ENCODE measurements at regions not wholly inside any gene's neighbourhood (a gene's known extent, or its start where the extent isn't known, plus 50 kb on each side); places are given as distances from the start of the nearest gene placed in this dataset.

DNA sequence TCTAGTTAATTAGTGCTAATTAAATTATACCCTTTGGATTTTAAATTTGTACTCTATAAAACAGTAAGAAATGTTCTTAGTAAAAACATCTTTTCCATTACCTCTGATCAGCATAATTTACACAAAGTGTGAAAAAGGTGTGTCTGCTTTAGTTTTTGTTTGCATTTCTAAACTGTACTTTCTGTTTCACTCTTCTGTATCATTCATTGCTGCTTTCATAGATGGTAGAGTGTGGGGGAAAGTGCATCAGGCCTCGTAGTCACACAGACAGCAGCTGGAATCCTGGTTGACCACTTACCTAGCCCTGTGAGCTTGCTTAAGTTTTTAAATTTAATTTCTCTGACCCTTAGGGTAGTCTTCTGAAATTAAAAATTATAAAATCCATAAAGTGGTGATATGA lies 275.4 kb upstream of the PITX2 start:
- POLR2A ChIA-PET: no interaction called here
- no peak for DNase-seq (ENCODE audit: low read depth, low spot score)
- H3K9ac ChIP-seq (replicated peaks; ENCODE audit: extremely low read depth, insufficient read depth, low read length): no peak overlapping the region

More for the DNA sequence above, 275.4 kb upstream of the PITX2 start:
- Histone ChIP-seq H4K20me1 (replicated peaks; ENCODE audit: control insufficient read depth, extremely low read depth, insufficient read depth, low read length) (no peaks in the 10 kb centered on the region), H3K79me2 (ENCODE audit: control insufficient read depth, insufficient read depth, low read length) (no peaks in the 10 kb centered on the region), H3K27ac (ENCODE audit: insufficient read depth, low read depth, low read length) (no peak overlapping the region), H3K4me1 (ENCODE audit: control insufficient read depth, extremely low read depth, insufficient read depth, low read length) (no peaks in the 10 kb centered on the region), H3K9me1 (replicated peaks; ENCODE audit: control insufficient read depth, extremely low read depth, insufficient read depth, low read length) (no peaks in the 10 kb centered on the region), H2AFZ (ENCODE audit: low read depth, low read length) (no peak overlapping the region), H3K4me3 (replicated peaks in 1 of 3; ENCODE audit: insufficient read depth in 1 of 3, low read depth in 1 of 3, low read length in 3 of 3) (no peak overlapping the region), H3K36me3 (ENCODE audit: control insufficient read depth in 2 of 2, extremely low read depth in 1 of 2, insufficient read depth in 2 of 2, low read length in 2 of 2) (no peaks in the 10 kb centered on the region), H3K9me3 (replicated peaks; ENCODE audit: control insufficient read depth, insufficient read depth, low read length) (no peaks in the 10 kb centered on the region), H3K27me3 (ENCODE audit: control insufficient read depth in 2 of 2, insufficient read depth in 2 of 2, low read length in 2 of 2) (no peaks in the 10 kb centered on the region), H3K4me2 (ENCODE audit: insufficient read depth, low read length) (no peak overlapping the region)
- intact Hi-C loops (cut with micrococcal nuclease) (no loop called here), dilution Hi-C loops (cut with MboI; ENCODE audit: extremely low pct_ligation_motif_present, low sequenced_read_pairs) (no loop called here)
- TF ChIP-seq, protein P1, sequence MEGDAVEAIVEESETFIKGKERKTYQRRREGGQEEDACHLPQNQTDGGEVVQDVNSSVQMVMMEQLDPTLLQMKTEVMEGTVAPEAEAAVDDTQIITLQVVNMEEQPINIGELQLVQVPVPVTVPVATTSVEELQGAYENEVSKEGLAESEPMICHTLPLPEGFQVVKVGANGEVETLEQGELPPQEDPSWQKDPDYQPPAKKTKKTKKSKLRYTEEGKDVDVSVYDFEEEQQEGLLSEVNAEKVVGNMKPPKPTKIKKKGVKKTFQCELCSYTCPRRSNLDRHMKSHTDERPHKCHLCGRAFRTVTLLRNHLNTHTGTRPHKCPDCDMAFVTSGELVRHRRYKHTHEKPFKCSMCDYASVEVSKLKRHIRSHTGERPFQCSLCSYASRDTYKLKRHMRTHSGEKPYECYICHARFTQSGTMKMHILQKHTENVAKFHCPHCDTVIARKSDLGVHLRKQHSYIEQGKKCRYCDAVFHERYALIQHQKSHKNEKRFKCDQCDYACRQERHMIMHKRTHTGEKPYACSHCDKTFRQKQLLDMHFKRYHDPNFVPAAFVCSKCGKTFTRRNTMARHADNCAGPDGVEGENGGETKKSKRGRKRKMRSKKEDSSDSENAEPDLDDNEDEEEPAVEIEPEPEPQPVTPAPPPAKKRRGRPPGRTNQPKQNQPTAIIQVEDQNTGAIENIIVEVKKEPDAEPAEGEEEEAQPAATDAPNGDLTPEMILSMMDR (IDR thresholded peaks at IDR 0.05; ENCODE audit: extremely low read depth in 1 of 2, insufficient read depth in 1 of 2, low read depth in 1 of 2, low read length in 2 of 2): no peak
- TF ChIP-seq POLR2AphosphoS5 (IDR thresholded peaks at IDR 0.05; ENCODE audit: insufficient read depth, low read depth, low read length) (no peak), GATA2 (IDR thresholded peaks at IDR 0.05; ENCODE audit: insufficient read depth, insufficient read length, low read depth, low read length) (no peak), EZH2 (IDR thresholded peaks at IDR 0.05; ENCODE audit: borderline replicate concordance, low read depth, low read length, severe bottlenecking) (no peak), MAX (IDR thresholded peaks at IDR 0.05; ENCODE audit: insufficient read depth, insufficient read length) (no peak), POLR2A (IDR thresholded peaks at IDR 0.05; ENCODE audit: low read depth, low read length) (no peak), FOS (IDR thresholded peaks at IDR 0.05; ENCODE audit: borderline replicate concordance, insufficient read depth, low read length) (no peak), MYC (IDR thresholded peaks at IDR 0.05; ENCODE audit: low read depth, low read length) (no peak), JUN (IDR thresholded peaks at IDR 0.05; ENCODE audit: borderline replicate concordance, insufficient read depth, insufficient read length, low read depth) (no peak)
- CTCF ChIA-PET: no interaction called here
- FAIRE-seq: no peak
- BruUV-seq (replicated peaks): no TSS peak

All from endothelial cell of umbilical vein (primary cell).